HG03103 (cell line): ENCODE measurements at regions not wholly inside any gene's neighbourhood (a gene's known extent, or its start where the extent isn't known, plus 50 kb on each side); places are given as distances from the start of the nearest gene placed in this dataset.
"Not testable (repeated sequence)": the region's sequence is repeated elsewhere in the genome, so short reads cannot be mapped to it uniquely, and the experiment has no call there.

Experiments used
- ATAC-seq: cut with Tn5 transposase; IDR thresholded peaks from one replicate; pipeline ENCODE4 v1.9.1; 2021; ENCODE audit warnings: low read depth; ENCODE audit not compliant: unreplicated experiment

DNA sequence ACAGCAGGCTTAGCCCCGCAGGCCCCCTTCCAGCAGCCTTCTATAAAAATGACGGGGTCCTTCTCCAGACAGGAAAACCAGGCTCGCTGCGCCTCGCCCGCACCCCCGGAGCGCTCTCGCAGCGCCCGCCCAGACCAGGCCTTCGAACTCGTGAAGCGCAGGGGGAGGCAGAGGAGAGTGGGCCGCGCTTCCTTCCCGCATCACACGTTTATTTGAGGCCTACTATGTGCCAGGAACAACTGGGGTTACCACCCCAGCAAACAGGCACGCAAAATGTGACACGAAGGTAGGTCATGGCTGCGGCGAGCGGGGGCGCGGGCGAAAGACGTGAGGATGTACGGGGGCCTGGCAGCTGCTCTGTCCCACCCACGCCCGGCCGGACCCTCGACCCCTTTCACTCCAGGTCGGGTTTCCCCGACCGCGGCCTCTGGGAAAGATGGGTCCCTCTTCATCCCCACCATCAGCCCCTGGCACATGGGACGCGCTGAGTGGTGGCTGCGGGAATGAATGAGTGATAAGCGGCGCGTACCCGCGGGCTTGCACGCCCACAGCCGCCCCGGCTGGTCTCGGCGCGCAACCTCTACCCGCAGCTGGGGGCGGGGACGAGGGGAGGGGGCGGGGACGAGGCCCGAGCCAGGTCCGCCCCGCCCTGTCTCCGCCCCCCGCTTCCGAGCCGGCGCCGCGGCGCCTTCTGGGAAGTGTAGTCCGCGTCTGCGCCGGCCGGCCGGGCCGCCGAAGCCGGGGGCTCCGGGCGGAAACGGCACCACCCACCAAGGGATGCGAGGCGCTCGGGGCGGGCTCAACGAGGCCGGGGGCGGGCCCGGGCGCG is 59.1 kb downstream of the ZNF467 start:
- ATAC-seq = peak; percentile 94

DNA sequence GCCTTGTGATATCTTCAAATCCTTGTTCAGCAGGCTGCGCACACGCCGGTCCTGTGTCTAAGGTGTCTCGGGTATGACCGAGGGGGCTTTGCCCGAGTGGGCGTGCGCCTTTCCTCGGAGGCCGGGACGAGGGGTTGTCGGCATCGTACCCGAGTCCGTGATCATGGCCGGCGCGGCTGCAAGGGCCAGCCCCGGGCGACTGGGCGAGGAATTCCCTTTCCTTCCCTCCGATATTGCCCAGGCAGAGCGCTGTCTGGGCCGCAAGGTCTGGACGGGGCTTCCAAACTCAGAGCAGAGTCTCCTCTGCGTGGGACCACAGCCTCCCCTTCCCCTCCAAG is 59.7 kb downstream of the ZNF467 start:
- ATAC-seq = no peak

DNA sequence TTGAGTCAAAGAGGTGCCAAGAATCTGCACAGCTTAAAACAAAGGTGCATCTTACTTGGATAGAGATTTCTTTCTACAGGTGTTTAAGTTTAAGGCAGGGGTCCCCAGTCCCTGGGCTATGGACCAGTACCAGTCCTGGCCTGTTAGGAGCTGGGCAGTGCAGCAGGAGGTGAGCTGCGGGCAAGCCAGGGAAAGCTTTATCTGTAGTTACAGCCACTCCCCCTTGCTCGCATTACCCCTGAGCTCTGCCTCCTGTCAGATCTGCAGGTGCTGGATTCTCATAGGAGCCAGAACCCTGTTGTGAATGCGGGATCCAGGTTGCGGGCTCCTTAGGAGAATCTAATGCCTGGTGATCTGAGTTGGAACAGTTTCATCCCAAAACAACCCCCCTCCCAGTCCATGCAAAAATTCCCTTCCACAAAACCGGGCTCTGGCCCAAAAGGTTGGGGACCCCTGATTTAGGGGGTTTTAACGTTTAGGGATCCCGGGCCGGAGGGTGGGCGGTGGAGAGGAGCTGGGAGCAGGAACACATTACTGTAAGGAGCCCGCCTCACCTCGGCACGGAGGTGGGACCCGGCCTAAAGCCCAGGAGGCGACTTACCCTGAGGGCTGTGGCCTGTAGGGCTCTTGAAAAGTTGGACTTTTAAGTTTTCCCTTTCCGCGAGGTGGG is 60.2 kb downstream of the ZNF467 start:
- ATAC-seq = no peak

DNA sequence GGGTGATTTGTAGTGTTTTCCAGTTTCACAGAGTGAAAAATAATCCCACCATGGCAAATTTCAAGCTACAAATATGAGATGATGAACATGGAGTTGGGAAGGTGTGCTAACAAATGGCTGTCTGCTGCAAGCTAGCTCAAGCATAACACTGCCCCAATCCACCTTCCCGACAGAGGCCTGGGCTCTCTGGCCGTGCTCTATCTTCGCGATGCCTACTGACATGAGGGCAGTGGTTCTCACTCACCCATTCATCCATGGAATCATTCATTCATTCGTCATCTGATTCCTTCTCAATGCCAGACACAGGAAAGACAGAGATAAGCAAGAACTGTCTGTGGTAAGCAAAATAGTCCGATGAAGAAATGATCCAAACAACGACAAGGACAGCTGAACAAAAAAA is 65.4 kb downstream of the ZNF467 start:
- ATAC-seq = no peak

DNA sequence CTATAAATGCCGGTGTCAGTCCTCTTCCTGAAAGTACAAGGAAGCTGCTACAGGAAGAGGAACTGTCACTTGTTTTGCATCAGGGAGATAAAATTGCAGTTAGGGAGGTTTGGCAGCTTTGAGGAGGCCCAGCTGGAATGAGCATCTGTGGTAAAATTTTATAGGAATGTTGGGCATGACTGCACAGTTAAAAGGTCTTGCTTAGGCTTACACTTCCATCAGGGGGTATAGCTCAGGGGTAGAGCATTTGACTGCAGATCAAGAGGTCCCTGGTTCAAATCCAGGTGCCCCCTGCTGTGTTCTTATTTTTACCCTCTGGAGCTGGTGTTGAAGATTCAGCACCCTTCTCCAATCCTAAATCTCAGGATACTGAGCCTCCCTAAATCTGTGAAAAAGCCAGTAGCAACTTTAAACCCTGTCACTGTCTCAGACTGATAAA is 65.9 kb downstream of the ZNF467 start:
- ATAC-seq = no peak

DNA sequence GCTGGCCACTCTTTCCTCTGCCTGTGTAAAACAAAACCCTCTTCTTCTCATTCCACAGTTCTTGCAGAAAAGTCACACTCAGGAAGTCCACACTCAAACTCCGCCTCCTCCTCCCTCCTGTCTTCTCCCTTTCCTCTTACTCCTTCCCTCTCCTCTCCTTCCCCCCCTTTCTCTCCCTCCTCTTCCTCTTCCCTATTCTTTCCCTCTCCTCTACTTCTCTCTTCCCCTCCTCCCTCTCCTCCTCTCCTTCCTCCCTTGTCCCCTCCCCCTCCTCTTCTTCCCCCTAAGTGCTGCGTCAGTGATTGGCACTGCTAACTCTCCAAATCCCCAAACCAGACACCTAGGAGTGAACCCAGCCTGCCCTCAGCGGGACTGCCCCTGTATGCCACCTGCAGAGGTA is 67.0 kb downstream of the ZNF467 start:
- no peak for ATAC-seq

DNA sequence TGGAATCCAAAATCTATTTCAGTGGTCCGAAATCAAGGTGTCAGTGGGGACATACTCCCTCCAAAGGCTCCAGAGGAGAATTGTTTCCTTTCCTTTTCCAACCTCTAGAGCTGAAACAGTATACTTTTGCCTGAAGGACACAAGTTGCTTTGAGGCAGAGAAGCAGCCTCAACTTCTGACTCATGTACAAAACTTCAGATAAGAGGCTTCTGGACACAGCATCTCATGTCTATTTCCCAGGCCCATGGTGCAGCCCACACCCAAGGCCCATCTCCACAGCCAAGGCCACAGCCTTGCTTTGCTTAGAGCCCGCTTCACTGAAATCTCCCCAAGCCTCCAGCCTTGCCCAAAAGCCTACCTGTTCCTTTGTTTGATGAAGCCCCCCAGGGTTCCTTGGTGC is 68.9 kb downstream of the ZNF467 start:
- no peak for ATAC-seq

DNA sequence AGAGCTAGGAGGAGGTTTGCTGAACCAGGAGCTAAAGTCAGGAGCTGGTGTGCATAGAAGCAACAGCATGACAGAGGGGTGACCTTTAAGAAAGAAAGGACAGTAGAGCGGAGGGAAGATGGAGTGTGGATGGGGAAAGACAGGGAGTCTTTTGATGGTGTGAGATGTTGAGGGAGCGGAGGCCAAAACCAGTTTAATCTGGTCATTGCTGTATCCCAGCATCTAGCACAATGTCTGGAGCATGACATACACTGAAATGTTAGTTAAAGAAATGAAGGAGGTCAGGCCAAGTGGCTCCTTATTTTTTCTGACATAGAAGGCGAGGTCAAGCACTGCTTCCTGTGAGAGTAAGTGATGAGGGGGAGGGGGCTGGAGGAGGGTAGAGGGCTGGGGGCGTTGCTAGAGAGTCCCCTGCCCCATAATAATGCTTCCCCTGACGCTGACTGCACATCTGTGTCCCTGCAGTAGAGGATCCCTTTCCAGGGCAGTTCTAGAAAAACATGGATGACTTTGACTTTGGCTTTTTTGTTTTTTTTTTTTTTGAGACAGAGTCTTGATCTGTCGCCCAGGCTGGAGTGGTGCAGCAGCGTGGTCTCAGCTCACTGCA is 70.2 kb downstream of the ZNF467 start:
- no peak for ATAC-seq

DNA sequence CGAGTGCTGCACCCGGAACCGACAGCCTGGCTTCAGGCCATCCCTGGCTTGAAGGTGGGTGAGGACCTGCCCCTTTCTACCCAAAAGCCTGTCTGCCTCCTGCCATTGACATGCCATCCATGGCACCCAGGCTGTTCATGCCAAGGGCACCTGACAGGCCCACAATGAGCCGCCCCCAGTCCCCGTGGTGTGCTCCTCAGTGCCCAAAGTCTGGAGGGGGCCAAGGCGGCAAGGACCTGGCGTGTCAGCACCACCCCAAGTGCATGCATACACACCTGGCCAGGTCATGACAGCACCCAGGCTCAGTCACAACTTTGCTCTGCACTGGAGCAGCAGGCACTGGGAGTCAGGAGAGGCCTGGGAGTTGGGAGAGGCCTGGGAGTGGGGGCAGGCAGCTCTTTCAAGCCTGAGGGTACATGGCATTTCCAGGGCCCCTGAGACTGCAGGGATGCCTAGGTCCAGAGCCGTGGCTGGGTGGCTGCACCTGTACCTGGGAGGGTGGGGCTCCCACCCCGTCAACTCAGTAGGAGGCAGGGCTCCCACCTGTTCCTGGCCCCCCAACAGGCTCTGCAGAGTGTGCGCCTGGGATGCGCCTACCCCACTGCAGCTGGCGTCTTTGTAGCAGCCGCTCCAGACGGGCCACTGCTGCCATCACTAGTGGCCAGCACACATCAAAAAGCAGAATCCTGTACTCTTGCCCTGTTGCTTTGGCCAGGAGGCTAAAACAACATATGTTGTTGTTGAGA is 71.7 kb downstream of the ZNF467 start:
- ATAC-seq = no peak

DNA sequence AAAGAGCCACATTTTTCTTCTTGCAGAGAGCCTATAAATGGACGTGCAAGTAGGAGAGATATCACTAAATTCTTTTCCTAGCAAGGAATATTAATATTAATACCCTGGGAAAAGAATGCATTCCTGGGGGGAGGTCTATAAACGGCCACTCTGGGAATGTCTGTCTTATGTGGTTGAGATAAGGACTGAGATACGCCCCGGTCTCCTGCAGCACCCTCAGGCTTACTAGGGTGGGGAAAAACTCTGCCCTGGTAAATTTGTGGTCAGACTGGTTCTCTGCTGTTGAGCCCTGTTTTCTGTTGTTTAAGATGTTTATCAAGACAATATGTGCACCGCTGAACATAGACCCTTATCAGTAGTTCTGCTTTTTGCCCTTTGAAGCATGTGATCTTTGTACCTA is 75.6 kb downstream of the ZNF467 start:
- not testable (repeated sequence) for ATAC-seq

DNA sequence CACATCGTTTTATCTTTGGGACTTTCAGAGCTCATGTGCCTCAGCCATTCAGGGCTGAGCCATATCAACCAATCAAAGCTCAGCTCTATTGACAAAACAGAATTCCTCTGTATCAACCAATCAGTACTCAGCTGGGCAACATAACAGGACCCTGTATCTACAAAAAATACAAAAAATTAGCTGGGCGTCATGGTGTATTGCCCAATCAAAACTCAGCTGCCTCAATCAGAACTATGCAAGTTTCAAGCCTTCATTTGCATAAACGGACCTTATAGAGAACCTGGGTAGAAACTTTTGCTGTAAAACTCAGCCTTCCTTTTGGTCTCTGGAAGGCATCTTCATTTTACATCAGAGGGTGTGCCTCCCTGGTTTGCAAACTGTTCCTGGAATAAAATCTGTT is 77.1 kb downstream of the ZNF467 start:
- ATAC-seq = no peak

DNA sequence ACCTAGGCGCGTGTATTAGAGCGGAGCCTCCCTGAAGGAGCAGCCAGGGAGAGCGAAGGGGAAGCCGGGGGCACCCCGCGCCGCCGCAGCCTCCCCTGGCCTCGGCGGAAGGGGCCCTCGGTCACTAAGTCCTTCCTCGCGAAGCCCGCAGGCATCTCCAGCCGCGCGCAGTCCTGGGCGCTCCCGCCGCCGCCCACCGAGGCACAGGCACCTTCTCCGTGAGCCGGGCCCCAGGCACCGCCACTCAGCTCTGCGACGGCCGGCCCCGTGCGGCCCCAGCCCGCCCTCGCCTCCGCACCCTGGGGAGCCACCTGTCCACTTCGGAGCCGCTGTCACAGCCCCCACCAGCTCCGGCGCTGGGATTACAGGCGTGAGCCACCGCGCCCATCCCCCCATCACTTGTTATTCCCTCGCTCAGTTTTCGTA is 80.8 kb downstream of the ZNF467 start:
- no peak for ATAC-seq

DNA sequence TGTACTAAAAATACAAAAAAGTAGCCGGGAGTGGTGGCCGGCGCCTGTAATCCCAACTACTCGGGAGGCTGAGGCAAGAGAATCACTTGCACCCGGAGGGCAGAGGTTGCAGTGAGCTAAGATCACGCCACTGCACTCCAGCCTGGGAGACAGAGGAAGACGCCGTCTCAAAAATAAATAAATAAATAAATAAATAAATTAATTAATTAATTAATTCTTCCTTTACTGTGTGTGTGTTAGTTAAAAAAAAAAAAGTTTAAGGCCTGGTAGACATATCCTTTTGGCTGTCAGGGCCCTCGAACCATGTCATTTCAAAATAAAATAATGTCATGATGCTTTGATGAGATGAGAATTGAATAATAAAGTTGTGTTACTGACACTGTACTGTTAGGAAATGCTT is 81.3 kb downstream of the ZNF467 start:
- no peak for ATAC-seq

DNA sequence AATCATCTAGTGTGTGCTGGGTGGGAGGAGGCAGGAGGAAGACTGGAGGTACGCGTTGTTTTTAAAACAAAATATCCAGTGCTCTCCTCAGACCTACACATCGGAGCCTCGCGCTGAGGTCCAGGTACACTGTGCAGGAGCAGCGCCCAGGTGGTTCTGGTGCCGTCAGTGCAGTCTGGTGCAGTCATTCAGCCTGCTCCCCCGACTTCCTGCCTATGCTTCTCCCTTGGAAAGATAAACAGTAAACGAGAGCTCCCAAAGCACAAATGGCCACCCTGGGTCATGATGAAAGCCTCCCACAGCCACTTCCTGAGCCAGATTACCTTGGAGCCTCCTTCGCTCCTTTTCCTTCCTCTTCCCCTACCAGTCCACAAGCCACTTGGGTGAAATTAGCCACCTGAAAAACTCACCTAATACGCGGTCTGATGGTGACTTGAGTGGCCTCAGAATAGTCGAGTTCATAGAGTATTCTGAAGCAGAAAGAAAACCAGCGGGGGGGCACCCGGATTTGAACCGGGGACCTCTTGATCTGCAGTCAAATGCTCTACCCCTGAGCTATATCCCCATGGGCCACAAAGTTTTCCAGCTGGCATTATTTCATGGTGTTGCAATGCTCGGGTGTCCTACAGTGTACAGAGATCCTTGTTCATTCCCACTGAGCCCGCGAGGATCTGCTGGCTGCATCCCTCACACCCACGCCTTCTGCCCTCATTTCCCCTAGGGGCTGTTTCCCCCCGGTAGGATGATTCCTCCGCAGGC is 82.5 kb downstream of the ZNF467 start:
- ATAC-seq = no peak

DNA sequence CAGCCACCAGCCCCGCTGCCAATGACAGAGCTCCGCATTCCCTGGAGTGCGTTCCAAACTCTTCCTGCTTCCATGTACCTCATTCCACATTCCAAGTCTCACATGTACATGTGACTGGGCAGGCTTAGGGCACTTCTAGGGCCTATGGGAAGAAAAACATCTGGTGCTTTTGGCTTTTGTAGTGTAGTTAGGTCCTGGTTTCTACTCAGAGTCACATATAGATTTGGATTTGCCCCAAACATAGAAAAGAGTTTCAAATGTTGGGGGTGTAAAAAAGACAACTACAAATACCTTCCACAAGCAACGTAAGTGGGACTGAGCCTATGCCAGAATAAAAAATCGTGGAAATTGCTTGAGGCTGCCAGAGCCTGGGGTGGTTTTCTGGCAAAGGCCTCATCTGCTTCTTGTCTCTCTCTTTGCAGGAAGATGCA is 84.1 kb downstream of the ZNF467 start:
- ATAC-seq = no peak

DNA sequence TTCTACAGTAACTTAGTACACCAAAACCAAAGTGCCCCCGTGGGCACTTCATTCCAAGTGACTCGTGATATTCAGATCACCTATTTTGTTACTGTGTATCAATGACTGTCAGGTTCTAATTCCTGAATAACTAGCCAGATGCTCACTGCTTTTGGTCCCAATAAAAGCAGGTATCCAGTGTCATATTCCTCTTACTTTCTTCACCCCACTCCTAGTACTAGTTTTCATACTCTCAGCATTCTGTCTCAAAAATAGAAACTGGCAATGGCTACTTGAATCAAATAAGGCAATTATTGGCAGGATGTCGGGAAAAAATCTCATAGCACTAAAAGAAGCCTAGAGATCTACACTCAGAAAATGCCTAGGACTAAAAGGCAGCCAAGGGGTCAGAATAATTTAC is 84.6 kb downstream of the ZNF467 start:
- no peak for ATAC-seq

DNA sequence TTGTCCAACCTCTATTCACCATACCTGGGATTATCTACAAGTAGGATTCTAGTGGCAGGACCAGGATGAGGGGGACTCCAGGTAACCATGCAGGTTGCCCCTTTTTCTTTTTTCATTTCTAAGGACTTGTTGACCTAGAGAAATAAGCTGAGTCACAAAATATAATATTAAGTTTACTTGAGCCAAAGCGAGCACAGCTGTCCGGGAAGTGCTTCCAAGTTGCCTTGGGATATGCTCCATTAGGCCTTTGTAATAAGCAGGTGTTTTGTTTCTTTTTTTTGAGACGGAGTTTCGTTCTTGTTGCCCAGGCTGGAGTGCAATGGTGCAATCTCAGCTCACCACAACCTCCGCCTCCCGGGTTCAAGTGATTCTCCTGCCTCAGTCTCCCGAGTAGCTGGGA is 85.6 kb downstream of the ZNF467 start:
- not testable (repeated sequence) for ATAC-seq

DNA sequence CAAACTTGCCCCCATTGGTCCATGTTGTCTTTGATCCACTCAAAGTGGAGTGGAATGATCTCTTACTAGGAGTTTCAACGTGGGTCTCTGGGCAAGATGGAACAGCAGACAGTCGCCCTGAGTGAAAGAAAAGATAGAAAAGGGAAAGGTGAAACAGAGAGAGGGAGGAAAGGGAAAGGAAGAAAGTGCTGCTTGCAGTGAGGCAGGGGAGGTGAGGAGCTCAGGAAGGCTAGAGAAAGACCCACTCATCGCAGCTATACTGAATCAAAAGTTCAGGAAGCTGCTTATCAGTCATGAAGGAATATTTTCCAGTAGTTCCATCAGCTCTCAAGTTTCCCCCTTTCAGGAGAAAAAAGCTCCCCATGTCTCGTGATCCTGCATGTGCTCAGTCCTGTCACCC is 86.9 kb downstream of the ZNF467 start:
- no peak for ATAC-seq

DNA sequence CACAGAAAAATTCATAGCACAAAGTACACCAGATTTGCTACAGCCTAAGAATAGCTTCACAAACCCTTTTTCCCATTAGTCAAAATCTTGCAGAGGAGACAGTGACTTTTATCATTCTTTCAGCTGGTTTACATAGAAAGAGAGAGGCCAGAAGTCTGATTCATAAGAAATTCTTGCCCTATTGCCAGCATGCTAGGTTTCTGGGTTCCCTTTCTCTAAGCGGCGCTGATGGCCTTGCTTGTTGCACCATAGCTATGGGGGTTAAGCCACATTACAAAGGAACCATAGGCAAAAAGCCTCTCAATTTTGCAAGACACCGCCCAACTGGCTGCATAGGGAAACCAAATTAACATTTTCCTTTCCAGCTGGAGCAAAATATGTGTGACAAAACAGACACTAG is 87.4 kb downstream of the ZNF467 start:
- no peak for ATAC-seq

DNA sequence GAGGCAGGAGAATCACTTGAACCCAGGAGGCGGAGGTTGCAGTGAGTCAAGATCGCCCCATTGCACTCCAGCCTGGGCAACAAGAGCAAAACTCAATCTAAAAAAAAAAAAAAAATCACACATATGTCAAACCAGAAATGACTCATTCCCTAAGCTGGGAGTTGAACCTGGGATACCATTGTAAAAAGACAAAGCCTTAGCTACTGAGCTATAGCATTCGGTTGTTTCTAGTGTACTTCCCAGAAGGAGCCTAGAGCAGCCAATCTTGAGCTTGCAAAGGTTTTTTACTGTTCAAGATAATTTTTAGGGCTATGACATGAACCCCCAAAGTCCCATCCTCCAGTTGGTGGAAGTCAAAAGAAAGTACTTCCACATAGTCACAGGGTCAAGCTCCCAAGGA is 87.9 kb downstream of the ZNF467 start:
- ATAC-seq = no peak
